ENCODE measurements at regions not wholly inside any gene's neighbourhood (a gene's known extent, or its start where the extent isn't known, plus 50 kb on each side); places are given as distances from the start of the nearest gene placed in this dataset.
"Not testable (repeated sequence)": the region's sequence is repeated elsewhere in the genome, so short reads cannot be mapped to it uniquely, and the experiment has no call there.

- no peaks in the 10 kb centered on the region for H3K36me3 ChIP-seq (ENCODE audit: control insufficient read depth, insufficient read depth, low read length)
- no peaks in the 10 kb centered on the region for H3K79me2 ChIP-seq
- H3K4me2 ChIP-seq (ENCODE audit: low read length) = no peak overlapping the region
- H2AFZ ChIP-seq = no peak overlapping the region
- no peaks in the 10 kb centered on the region for H3K9me3 ChIP-seq (ENCODE audit: control insufficient read depth, low read length)
- TF ChIP-seq, protein P1, sequence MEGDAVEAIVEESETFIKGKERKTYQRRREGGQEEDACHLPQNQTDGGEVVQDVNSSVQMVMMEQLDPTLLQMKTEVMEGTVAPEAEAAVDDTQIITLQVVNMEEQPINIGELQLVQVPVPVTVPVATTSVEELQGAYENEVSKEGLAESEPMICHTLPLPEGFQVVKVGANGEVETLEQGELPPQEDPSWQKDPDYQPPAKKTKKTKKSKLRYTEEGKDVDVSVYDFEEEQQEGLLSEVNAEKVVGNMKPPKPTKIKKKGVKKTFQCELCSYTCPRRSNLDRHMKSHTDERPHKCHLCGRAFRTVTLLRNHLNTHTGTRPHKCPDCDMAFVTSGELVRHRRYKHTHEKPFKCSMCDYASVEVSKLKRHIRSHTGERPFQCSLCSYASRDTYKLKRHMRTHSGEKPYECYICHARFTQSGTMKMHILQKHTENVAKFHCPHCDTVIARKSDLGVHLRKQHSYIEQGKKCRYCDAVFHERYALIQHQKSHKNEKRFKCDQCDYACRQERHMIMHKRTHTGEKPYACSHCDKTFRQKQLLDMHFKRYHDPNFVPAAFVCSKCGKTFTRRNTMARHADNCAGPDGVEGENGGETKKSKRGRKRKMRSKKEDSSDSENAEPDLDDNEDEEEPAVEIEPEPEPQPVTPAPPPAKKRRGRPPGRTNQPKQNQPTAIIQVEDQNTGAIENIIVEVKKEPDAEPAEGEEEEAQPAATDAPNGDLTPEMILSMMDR (IDR thresholded peaks at IDR 0.05) = no peak
- no peak overlapping the region for H3K4me3 ChIP-seq (ENCODE audit: low read depth, low read length)
- no peak overlapping the region for H3K9ac ChIP-seq
- no peaks in the 10 kb centered on the region for H3K27me3 ChIP-seq (ENCODE audit: control insufficient read depth, insufficient read depth, low read length)
- H3K27ac ChIP-seq = no peak overlapping the region
- no peaks in the 10 kb centered on the region for H3K4me1 ChIP-seq
Measured at GRCh38 chr10:120217736-120218135, 239.3 kb upstream of the PLPP4 start.

- Histone ChIP-seq H3K4me2 (ENCODE audit: low read length) (no peak overlapping the region), H3K36me3 (ENCODE audit: control insufficient read depth, insufficient read depth, low read length) (no peaks in the 10 kb centered on the region), H3K9me3 (ENCODE audit: control insufficient read depth, low read length) (no peaks in the 10 kb centered on the region), H3K79me2 (no peaks in the 10 kb centered on the region), H2AFZ (no peak overlapping the region), H3K9ac (no peak overlapping the region), H3K4me3 (ENCODE audit: low read depth, low read length) (no peak overlapping the region), H3K4me1 (no peaks in the 10 kb centered on the region), H3K27me3 (ENCODE audit: control insufficient read depth, insufficient read depth, low read length) (no peaks in the 10 kb centered on the region), H3K27ac (no peak overlapping the region)
- TF ChIP-seq, protein P1 (IDR thresholded peaks at IDR 0.05) = no peak
Measured at GRCh38 chr10:120221873-120222485, 235.0 kb upstream of the PLPP4 start.

- Histone ChIP-seq H3K27ac (no peak overlapping the region), H3K79me2 (no peaks in the 10 kb centered on the region), H3K27me3 (ENCODE audit: control insufficient read depth, insufficient read depth, low read length) (no peaks in the 10 kb centered on the region), H3K9ac (no peak overlapping the region), H3K4me3 (ENCODE audit: low read depth, low read length) (no peak overlapping the region), H3K4me1 (no peaks in the 10 kb centered on the region), H3K9me3 (ENCODE audit: control insufficient read depth, low read length) (no peaks in the 10 kb centered on the region), H3K4me2 (ENCODE audit: low read length) (no peak overlapping the region), H3K36me3 (ENCODE audit: control insufficient read depth, insufficient read depth, low read length) (no peaks in the 10 kb centered on the region), H2AFZ (no peak overlapping the region)
- TF ChIP-seq, protein P1 (IDR thresholded peaks at IDR 0.05) = no peak
Measured at GRCh38 chr10:120229641-120230040, 227.4 kb upstream of the PLPP4 start.

DNA sequence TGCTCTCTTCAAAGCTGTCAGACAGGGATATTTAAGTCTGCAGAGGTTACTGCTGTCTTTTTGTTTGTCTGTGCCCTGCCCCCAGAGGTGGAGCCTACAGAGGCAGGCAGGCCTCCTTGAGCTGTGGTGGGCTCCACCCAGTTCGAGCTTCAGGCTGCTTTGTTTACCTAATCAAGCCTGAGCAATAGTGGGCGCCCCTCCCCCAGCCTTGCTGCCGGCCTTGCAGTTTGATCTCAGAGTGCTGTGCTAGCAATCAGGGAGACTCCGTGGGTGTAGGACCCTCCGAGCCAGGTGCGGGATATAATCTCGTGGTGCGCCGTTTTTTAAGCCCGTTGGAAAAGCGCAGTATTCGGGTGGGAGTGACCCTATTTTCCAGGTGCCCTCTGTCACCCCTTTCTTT, 217.3 kb upstream of the PLPP4 start:
- H3K27ac ChIP-seq; H2AFZ ChIP-seq; H3K36me3 ChIP-seq (ENCODE audit: control insufficient read depth, insufficient read depth, low read length); H3K4me2 ChIP-seq (ENCODE audit: low read length); H3K4me3 ChIP-seq (ENCODE audit: low read depth, low read length); H3K79me2 ChIP-seq; H3K9ac ChIP-seq; H3K27me3 ChIP-seq (ENCODE audit: control insufficient read depth, insufficient read depth, low read length); H3K4me1 ChIP-seq; H3K9me3 ChIP-seq (ENCODE audit: control insufficient read depth, low read length): not testable (repeated sequence)

DNA sequence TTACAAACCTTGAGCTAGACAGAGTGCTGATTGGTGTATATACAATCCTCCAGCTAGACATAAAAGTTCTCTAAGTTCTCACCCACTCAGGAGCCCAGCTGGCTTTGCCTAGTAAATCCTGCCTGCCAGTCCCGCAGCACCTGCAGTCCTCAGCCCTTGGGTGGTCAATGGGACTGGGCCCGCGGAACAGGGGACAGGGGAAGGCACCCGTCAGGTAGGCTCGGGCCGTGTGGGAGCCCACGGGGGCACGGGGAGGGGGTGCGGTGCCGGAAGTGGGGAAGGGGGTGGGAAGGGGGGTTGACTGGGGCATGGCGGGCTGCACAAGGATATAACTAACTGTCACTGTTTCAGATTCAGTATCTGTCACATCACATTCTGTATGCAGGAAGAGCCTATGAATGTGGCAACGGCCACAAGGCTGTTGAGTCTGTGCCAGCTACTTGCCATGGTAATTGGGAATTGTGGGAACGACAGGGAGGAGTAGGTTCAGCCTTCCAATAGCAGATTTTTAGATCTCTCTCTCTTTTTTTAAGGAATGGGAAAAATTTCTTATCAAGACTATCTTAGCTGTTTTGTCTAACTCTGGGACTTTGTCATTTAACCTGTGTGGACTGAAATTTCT, 205.1 kb upstream of the PLPP4 start:
- Histone ChIP-seq H3K79me2 (no peaks in the 10 kb centered on the region), H3K27me3 (ENCODE audit: control insufficient read depth, insufficient read depth, low read length) (no peaks in the 10 kb centered on the region), H3K27ac (no peak overlapping the region), H3K36me3 (ENCODE audit: control insufficient read depth, insufficient read depth, low read length) (no peaks in the 10 kb centered on the region), H2AFZ (no peak overlapping the region), H3K4me2 (ENCODE audit: low read length) (no peak overlapping the region), H3K9ac (no peak overlapping the region), H3K4me3 (ENCODE audit: low read depth, low read length) (no peak overlapping the region), H3K4me1 (no peaks in the 10 kb centered on the region), H3K9me3 (ENCODE audit: control insufficient read depth, low read length) (no peaks in the 10 kb centered on the region)
- TF ChIP-seq, protein P1 (IDR thresholded peaks at IDR 0.05) = no peak

Data from parathyroid adenoma (tissue), 2 donors.